GM23338 (cell line): ENCODE measurements at regions not wholly inside any gene's neighbourhood (a gene's known extent, or its start where the extent isn't known, plus 50 kb on each side); places are given as distances from the start of the nearest gene placed in this dataset.

Experiments
- ATAC-seq: fragments of 200-7000 bp; cut with Tn5 transposase; 3 replicates; pipeline ENCODE4 v1.9.1; 2020
- DNase-seq: peaks from one replicate; pipeline ENCODE4 v3.0.0-alpha.2; 2015; ENCODE audit warnings: low spot score
- H2AFZ ChIP-seq: fragments of 200-600 bp; sonication (generic); 2 replicates; pipeline ENCODE4 v1.8.0; 2016; ENCODE audit warnings: antibody characterized with exemption, mild to moderate bottlenecking, moderate library complexity
- H3F3A ChIP-seq: fragments of 200-600 bp; sonication (generic); replicated peaks from 2 replicates; pipeline ENCODE4 v1.8.0; 2017; ENCODE audit warnings: antibody characterized with exemption, mixed run types, low read depth
- H3K27ac ChIP-seq: fragments of 200-600 bp; sonication (generic); 2 replicates; pipeline ENCODE4 v1.6.1; 2016; ENCODE audit warnings: low read depth
- H3K27me3 ChIP-seq: fragments of 200-600 bp; sonication (generic); 2 replicates; pipeline ENCODE4 v1.8.0; 2016; ENCODE audit warnings: mild to moderate bottlenecking, mixed run types, moderate library complexity; ENCODE audit not compliant: insufficient read depth
- H3K36me3 ChIP-seq: fragments of 200-600 bp; sonication (generic); 2 replicates; pipeline ENCODE4 v1.8.0; 2016; ENCODE audit warnings: mild to moderate bottlenecking; ENCODE audit not compliant: insufficient read depth
- H3K4me1 ChIP-seq: fragments of 200-600 bp; sonication (generic); 2 replicates; pipeline ENCODE4 v1.8.0; 2016; ENCODE audit warnings: mild to moderate bottlenecking, moderate library complexity; ENCODE audit not compliant: insufficient read depth
- H3K4me2 ChIP-seq: fragments of 200-600 bp; sonication (generic); 2 replicates; pipeline ENCODE4 v1.7.1; 2017; ENCODE audit warnings: mixed run types
- H3K4me3 ChIP-seq: fragments of 200-600 bp; sonication (generic); 2 replicates; pipeline ENCODE4 v1.6.1; 2016; ENCODE audit warnings: mixed run types
- H3K79me2 ChIP-seq: fragments of 200-600 bp; sonication (generic); replicated peaks from 2 replicates; pipeline ENCODE4 v1.8.0; 2017; ENCODE audit warnings: mild to moderate bottlenecking; ENCODE audit not compliant: insufficient read depth
- H3K9me2 ChIP-seq: fragments of 200-600 bp; sonication (generic); 2 replicates; pipeline ENCODE4 v1.8.0; 2017; ENCODE audit not compliant: insufficient read depth
- H4K20me1 ChIP-seq: fragments of 200-600 bp; sonication (generic); replicated peaks from 2 replicates; pipeline ENCODE4 v1.8.0; 2017; ENCODE audit warnings: mild to moderate bottlenecking; ENCODE audit not compliant: insufficient read depth
- H3K27ac Mint-ChIP-seq: 2 replicates; pipeline ENCODE4 v1.8.0; 2020; ENCODE audit warnings: inconsistent platforms, mild to moderate bottlenecking, moderate library complexity, mixed read lengths
- H3K27me3 Mint-ChIP-seq: 3 replicates; pipeline ENCODE4 v1.8.0; 2022; ENCODE audit warnings: low read depth, mild to moderate bottlenecking, moderate library complexity, mixed read lengths, inconsistent platforms; ENCODE audit not compliant: insufficient read depth, poor library complexity
- H3K36me3 Mint-ChIP-seq: 3 replicates; pipeline ENCODE4 v1.8.0; 2021; ENCODE audit warnings: low read depth, mild to moderate bottlenecking, inconsistent platforms, moderate library complexity, mixed read lengths
- H3K4me1 Mint-ChIP-seq: 3 replicates; pipeline ENCODE4 v1.8.0; 2020; ENCODE audit warnings: mild to moderate bottlenecking, inconsistent platforms, mixed read lengths
- H3K4me3 Mint-ChIP-seq: 3 replicates; pipeline ENCODE4 v1.8.0; 2021; ENCODE audit warnings: moderate library complexity, mild to moderate bottlenecking, inconsistent platforms, mixed read lengths
- H3K9me3 Mint-ChIP-seq: 3 replicates; pipeline ENCODE4 v1.8.0; 2020; ENCODE audit warnings: moderate library complexity, mild to moderate bottlenecking, inconsistent platforms, mixed read lengths
- CREB1 ChIP-seq: fragments of 250-450 bp; sonication (Bioruptor Pico); IDR thresholded peaks from 2 replicates; pipeline ENCODE4 v1.5.0; 2020; ENCODE audit warnings: low read depth, mild to moderate bottlenecking, moderate library complexity
- ETS1 ChIP-seq: IDR thresholded peaks from 2 replicates; pipeline ENCODE4 v1.6.1; 2016; ENCODE audit warnings: antibody characterized with exemption
- EZH2phosphoT487 ChIP-seq: fragments of 200-600 bp; sonication (generic); IDR thresholded peaks from one replicate; pipeline ENCODE4 v1.8.1; 2018; ENCODE audit warnings: antibody characterized with exemption; ENCODE audit not compliant: unreplicated experiment
- JUNB ChIP-seq: IDR thresholded peaks from one replicate; pipeline ENCODE4 v1.6.1; 2016; ENCODE audit warnings: antibody characterized with exemption; ENCODE audit not compliant: unreplicated experiment
- NANOG ChIP-seq: IDR thresholded peaks from 2 replicates; pipeline ENCODE4 v1.6.1; 2016; ENCODE audit warnings: antibody characterized with exemption, borderline replicate concordance
- POLR2AphosphoS5 ChIP-seq: IDR thresholded peaks from 2 replicates; pipeline ENCODE4 v1.6.1; 2016; ENCODE audit warnings: antibody characterized with exemption, low read depth
- STAT1 ChIP-seq: IDR thresholded peaks from one replicate; pipeline ENCODE4 v1.6.1; 2016; ENCODE audit warnings: antibody characterized with exemption; ENCODE audit not compliant: unreplicated experiment
- ZNF114 ChIP-seq: fragments of 250-450 bp; sonication (Bioruptor Pico); IDR thresholded peaks from 2 replicates; pipeline ENCODE4 v1.5.0; 2020; ENCODE audit warnings: mild to moderate bottlenecking, moderate library complexity
- ZNF331 ChIP-seq: fragments of 250-450 bp; sonication (Bioruptor Pico); IDR thresholded peaks from 2 replicates; pipeline ENCODE4 v1.5.0; 2020; ENCODE audit warnings: low read depth, mild to moderate bottlenecking, moderate library complexity
- TF ChIP-seq, protein P1 (sequence below), 2 experiments: fragments of 200-600 bp in 1 of 2; sonication (generic) in 1 of 2; conservative IDR thresholded peaks; 2 replicates each; pipeline versions ENCODE4 v1.5.1 to v1.6.1; 2016 to 2017; ENCODE audit warnings: antibody characterized with exemption in 2 of 2, low read depth in 2 of 2, mild to moderate bottlenecking in 2 of 2, moderate library complexity in 1 of 2
- TF ChIP-seq, protein P2 (sequence below): fragments of 250-450 bp; sonication (Bioruptor Pico); IDR thresholded peaks from 2 replicates; pipeline ENCODE4 v1.5.0; 2020; ENCODE audit warnings: mild to moderate bottlenecking, moderate library complexity

DNA sequence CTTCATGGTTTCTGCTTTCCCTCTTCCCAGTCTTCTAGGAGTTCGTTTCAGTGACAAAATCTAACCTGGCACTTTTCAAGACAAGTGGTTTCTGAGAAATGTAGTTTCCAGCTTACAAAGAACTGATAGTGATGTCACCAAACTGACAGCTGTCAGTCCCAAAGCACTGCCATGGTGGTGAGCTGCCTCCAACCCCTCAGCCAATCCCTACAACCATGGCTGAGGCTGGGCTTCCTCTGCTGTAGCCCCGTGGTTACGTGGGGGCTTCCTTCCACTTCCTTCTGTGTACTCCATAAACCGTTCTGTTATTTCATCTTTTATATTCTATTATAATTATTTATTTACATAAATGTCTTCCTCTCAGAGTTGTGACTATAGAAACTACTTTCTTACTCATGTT lies 198.6 kb upstream of the AGA start:
- ATAC-seq (no peak), DNase-seq (no peak)
- H3K4me2 ChIP-seq = no peak overlapping the region
- no peaks in the 10 kb centered on the region for H3K79me2 ChIP-seq
- Mint-ChIP-seq H3K9me3 (no peaks in the 10 kb centered on the region), H3K36me3 (peaks cover 7% of the 10 kb centered on the region; the same call in 2 of the 3 replicates), H3K27ac (no peak overlapping the region), H3K4me3 (no peak overlapping the region), H3K4me1 (peaks cover 13% of the 10 kb centered on the region), H3K27me3 (no peaks in the 10 kb centered on the region)
- no peak overlapping the region for H3K27ac ChIP-seq
- TF ChIP-seq CREB1 (no peak), EZH2phosphoT487 (no peak), ZNF331 (CRISPR knock-in tag) (no peak)
- H3K36me3 ChIP-seq = no peaks in the 10 kb centered on the region
- no peaks in the 10 kb centered on the region for H3K27me3 ChIP-seq
- H3K9me2 ChIP-seq = peaks cover 13% of the 10 kb centered on the region
- H4K20me1 ChIP-seq = no peaks in the 10 kb centered on the region
- H3K4me3 ChIP-seq = no peak overlapping the region
- no peaks in the 10 kb centered on the region for H3F3A ChIP-seq
- no peak overlapping the region for H2AFZ ChIP-seq
- 0 out of 2 replicates have a peak, but pooled peaks cover 10% of the 10 kb centered on the region for H3K4me1 ChIP-seq

- no peaks in the 10 kb centered on the region for H3K4me1 ChIP-seq
- Mint-ChIP-seq H3K9me3 (peaks cover 36% of the 10 kb centered on the region), H3K27me3 (peaks cover 3% of the 10 kb centered on the region), H3K27ac (no peak overlapping the region), H3K4me3 (no peak overlapping the region), H3K36me3 (peaks cover 31% of the 10 kb centered on the region), H3K4me1 (no peaks in the 10 kb centered on the region)
- no peaks in the 10 kb centered on the region for H3K79me2 ChIP-seq
- no peaks in the 10 kb centered on the region for H3K27me3 ChIP-seq
- no peak overlapping the region for H3K4me3 ChIP-seq
- H3F3A ChIP-seq = no peaks in the 10 kb centered on the region
- H3K9me2 ChIP-seq = no peaks in the 10 kb centered on the region
- H3K27ac ChIP-seq = no peak overlapping the region
- no peaks in the 10 kb centered on the region for H4K20me1 ChIP-seq
- TF ChIP-seq CREB1 (no peak), ZNF331 (CRISPR knock-in tag) (no peak), STAT1 (no peak), POLR2AphosphoS5 (no peak), NANOG (no peak), JUNB (no peak), ZNF114 (CRISPR knock-in tag) (no peak), ETS1 (no peak), EZH2phosphoT487 (no peak)
- TF ChIP-seq, protein P1, sequence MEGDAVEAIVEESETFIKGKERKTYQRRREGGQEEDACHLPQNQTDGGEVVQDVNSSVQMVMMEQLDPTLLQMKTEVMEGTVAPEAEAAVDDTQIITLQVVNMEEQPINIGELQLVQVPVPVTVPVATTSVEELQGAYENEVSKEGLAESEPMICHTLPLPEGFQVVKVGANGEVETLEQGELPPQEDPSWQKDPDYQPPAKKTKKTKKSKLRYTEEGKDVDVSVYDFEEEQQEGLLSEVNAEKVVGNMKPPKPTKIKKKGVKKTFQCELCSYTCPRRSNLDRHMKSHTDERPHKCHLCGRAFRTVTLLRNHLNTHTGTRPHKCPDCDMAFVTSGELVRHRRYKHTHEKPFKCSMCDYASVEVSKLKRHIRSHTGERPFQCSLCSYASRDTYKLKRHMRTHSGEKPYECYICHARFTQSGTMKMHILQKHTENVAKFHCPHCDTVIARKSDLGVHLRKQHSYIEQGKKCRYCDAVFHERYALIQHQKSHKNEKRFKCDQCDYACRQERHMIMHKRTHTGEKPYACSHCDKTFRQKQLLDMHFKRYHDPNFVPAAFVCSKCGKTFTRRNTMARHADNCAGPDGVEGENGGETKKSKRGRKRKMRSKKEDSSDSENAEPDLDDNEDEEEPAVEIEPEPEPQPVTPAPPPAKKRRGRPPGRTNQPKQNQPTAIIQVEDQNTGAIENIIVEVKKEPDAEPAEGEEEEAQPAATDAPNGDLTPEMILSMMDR (conservative IDR thresholded peaks at IDR 0.05; ENCODE audit: low read depth in 2 of 2) = no peak
- TF ChIP-seq, protein P2, sequence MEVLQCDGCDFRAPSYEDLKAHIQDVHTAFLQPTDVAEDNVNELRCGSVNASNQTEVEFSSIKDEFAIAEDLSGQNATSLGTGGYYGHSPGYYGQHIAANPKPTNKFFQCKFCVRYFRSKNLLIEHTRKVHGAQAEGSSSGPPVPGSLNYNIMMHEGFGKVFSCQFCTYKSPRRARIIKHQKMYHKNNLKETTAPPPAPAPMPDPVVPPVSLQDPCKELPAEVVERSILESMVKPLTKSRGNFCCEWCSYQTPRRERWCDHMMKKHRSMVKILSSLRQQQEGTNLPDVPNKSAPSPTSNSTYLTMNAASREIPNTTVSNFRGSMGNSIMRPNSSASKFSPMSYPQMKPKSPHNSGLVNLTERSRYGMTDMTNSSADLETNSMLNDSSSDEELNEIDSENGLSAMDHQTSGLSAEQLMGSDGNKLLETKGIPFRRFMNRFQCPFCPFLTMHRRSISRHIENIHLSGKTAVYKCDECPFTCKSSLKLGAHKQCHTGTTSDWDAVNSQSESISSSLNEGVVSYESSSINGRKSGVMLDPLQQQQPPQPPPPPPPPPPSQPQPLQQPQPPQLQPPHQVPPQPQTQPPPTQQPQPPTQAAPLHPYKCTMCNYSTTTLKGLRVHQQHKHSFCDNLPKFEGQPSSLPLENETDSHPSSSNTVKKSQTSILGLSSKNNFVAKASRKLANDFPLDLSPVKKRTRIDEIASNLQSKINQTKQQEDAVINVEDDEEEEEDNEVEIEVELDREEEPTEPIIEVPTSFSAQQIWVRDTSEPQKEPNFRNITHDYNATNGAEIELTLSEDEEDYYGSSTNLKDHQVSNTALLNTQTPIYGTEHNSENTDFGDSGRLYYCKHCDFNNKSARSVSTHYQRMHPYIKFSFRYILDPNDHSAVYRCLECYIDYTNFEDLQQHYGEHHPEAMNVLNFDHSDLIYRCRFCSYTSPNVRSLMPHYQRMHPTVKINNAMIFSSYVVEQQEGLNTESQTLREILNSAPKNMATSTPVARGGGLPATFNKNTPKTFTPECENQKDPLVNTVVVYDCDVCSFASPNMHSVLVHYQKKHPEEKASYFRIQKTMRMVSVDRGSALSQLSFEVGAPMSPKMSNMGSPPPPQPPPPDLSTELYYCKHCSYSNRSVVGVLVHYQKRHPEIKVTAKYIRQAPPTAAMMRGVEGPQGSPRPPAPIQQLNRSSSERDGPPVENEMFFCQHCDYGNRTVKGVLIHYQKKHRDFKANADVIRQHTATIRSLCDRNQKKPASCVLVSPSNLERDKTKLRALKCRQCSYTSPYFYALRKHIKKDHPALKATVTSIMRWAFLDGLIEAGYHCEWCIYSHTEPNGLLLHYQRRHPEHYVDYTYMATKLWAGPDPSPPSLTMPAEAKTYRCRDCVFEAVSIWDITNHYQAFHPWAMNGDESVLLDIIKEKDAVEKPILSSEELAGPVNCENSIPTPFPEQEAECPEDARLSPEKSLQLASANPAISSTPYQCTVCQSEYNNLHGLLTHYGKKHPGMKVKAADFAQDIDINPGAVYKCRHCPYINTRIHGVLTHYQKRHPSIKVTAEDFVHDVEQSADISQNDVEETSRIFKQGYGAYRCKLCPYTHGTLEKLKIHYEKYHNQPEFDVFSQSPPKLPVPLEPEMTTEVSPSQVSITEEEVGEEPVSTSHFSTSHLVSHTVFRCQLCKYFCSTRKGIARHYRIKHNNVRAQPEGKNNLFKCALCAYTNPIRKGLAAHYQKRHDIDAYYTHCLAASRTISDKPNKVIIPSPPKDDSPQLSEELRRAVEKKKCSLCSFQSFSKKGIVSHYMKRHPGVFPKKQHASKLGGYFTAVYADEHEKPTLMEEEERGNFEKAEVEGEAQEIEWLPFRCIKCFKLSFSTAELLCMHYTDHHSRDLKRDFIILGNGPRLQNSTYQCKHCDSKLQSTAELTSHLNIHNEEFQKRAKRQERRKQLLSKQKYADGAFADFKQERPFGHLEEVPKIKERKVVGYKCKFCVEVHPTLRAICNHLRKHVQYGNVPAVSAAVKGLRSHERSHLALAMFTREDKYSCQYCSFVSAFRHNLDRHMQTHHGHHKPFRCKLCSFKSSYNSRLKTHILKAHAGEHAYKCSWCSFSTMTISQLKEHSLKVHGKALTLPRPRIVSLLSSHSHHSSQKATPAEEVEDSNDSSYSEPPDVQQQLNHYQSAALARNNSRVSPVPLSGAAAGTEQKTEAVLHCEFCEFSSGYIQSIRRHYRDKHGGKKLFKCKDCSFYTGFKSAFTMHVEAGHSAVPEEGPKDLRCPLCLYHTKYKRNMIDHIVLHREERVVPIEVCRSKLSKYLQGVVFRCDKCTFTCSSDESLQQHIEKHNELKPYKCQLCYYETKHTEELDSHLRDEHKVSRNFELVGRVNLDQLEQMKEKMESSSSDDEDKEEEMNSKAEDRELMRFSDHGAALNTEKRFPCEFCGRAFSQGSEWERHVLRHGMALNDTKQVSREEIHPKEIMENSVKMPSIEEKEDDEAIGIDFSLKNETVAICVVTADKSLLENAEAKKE (CRISPR knock-in tag) = no peak
- DNase-seq (no peak), ATAC-seq (no peak)
- H2AFZ ChIP-seq = no peak overlapping the region
- H3K4me2 ChIP-seq = no peak overlapping the region
- 0 out of 2 replicates have a peak, but pooled peaks cover 7% of the 10 kb centered on the region for H3K36me3 ChIP-seq
These were observed 218.0 kb upstream of the AGA start for GRCh38 chr4:177660223-177660622.
